ENCODE measurements at regions not wholly inside any gene's neighbourhood (a gene's known extent, or its start where the extent isn't known, plus 50 kb on each side); places are given as distances from the start of the nearest gene placed in this dataset.

DNA sequence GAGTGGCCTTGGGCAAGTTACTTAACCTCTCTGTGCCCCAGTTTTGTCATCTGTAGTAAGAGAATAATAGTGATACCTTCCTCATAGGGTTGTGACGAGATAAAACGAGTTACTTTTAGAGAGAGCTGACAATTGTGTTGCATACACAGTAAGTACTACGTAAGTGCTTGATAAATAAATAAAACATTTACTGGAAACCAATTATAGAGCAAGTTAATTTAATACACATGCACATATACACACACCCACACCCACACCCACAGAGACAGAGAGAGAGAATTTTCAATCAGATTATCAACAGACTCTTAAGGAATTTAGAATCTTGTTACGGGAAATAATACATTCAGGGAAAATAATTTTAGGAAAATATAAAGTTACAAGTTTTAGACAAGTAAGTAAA lies 1045.8 kb upstream of the TENM4 start:
- Mint-ChIP-seq H3K4me3 (no peak overlapping the region), H3K4me1 (ENCODE audit: low read depth) (no peaks in the 10 kb centered on the region), H3K36me3 (ENCODE audit: low read depth) (no peaks in the 10 kb centered on the region), H3K9me3 (peaks cover 43% of the 10 kb centered on the region), H3K27me3 (ENCODE audit: low read depth) (no peaks in the 10 kb centered on the region), H3K27ac (no peak overlapping the region)
- no peak for DNase-seq (ENCODE audit: low spot score)

DNA sequence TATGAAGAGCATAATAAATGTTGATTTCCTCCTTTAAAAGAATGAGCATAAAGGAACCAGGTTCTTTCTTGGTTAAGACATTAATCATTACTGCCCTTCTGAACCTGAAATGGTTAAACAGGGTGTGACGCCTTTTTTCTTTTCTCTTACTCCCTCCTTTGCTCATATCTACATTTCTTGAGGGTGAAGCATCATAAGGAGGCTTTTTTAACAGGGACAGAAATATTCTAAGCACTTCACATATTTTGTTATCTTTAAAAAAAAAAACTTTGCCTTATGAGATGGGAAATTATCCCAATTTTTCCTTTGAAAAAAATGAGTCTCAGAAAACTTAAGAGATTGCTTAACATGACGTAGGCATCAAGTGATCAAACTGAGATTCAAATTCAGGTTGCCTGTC lies 1036.3 kb upstream of the TENM4 start:
- Mint-ChIP-seq H3K4me1 (ENCODE audit: low read depth) (no peaks in the 10 kb centered on the region), H3K4me3 (no peak overlapping the region), H3K27ac (no peak overlapping the region), H3K27me3 (ENCODE audit: low read depth) (no peaks in the 10 kb centered on the region), H3K9me3 (peaks cover 24% of the 10 kb centered on the region), H3K36me3 (ENCODE audit: low read depth) (no peaks in the 10 kb centered on the region)
- no peak for DNase-seq (ENCODE audit: low spot score)

DNA sequence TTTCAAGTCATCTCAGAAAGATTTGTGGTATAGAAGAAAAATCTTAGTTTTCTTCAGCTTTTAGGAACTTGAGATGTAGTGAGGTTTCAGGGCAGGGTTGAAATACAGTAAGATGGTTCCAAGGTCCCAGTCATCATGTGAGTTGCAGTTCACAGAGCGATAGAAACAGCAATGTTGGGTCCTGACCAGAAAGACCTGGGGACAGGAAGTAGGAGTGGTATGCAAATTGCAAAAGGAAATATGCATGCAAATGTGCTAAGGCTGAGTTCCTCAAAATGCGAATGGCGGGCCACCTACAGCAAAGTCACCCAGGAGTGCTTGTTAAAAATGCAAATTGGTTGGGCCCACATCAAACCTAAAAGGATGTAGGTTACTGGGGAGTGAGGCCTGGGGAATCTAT lies 1032.7 kb upstream of the TENM4 start:
- Mint-ChIP-seq H3K4me1 (ENCODE audit: low read depth) (no peaks in the 10 kb centered on the region), H3K4me3 (no peak overlapping the region), H3K27ac (no peak overlapping the region), H3K27me3 (ENCODE audit: low read depth) (no peaks in the 10 kb centered on the region), H3K9me3 (peaks cover 30% of the 10 kb centered on the region), H3K36me3 (ENCODE audit: low read depth) (no peaks in the 10 kb centered on the region)
- DNase-seq (ENCODE audit: low spot score): no peak

DNA sequence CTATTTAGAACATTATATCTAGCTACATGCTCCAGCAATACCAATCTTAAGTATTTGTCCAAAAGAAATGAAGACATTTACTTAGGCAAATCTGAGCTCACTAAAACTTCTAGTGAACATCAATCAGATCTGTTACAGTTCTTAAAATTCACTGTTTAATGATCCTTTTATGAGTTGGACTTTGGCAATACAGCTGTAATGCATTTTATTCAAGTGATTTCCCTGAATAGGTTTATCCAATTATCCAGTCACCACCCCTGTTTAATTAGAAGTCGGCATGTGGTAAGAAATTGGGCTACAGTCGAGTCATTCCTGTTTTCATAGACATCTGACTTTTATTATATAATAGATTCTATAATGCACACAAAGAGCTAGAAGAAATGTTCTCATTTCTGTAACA lies 1029.0 kb upstream of the TENM4 start:
- Mint-ChIP-seq H3K4me1 (ENCODE audit: low read depth) (no peaks in the 10 kb centered on the region), H3K9me3 (peaks cover 49% of the 10 kb centered on the region), H3K27ac (no peak overlapping the region), H3K27me3 (ENCODE audit: low read depth) (no peaks in the 10 kb centered on the region), H3K4me3 (no peak overlapping the region), H3K36me3 (ENCODE audit: low read depth) (no peaks in the 10 kb centered on the region)
- no peak for DNase-seq (ENCODE audit: low spot score)

DNA sequence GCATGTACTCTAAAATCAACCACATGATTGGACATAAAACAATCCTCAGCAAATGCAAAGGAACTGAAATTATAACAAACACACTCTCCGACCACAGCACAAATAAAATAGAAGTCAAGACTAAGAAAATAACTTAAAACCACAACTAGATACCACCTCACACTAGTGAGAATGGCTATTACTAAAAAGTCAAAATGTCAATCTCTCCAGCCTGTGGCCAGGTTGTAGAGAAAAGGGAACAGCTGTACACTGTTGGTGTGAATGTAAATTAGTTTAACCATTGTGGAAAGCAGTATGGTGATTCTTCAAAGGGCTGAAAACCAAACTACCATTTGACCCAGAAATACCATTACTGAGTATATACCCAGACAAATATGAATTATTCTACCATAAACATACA lies 1025.7 kb upstream of the TENM4 start:
- no peak for DNase-seq (ENCODE audit: low spot score)
- H3K27ac Mint-ChIP-seq: no peak overlapping the region
- H3K27me3 Mint-ChIP-seq (ENCODE audit: low read depth): no peaks in the 10 kb centered on the region
- H3K4me1 Mint-ChIP-seq (ENCODE audit: low read depth): no peaks in the 10 kb centered on the region
- H3K9me3 Mint-ChIP-seq: peaks cover 43% of the 10 kb centered on the region
- no peaks in the 10 kb centered on the region for H3K36me3 Mint-ChIP-seq (ENCODE audit: low read depth)
- H3K4me3 Mint-ChIP-seq: no peak overlapping the region

DNA sequence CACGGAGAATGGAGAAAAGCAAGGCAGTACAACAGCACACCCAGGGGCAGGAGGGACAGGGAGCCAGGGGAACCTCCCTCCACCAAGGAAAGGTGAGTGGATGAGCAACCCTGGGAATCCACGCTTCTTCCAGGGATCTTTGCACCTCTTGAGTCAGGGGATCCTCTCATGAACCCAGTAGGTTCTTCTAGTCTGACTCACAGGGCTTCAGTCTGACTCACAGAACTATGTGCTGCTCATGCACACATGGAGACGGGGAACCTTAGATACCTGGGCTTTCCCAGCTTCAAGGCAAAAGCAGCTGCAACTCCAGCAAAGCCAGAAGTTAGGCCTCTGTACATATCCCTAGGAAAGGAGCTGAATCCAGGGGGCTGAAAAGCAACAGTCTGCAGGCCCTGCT lies 1021.4 kb upstream of the TENM4 start:
- H3K9me3 Mint-ChIP-seq: peaks cover 48% of the 10 kb centered on the region
- no peaks in the 10 kb centered on the region for H3K27me3 Mint-ChIP-seq (ENCODE audit: low read depth)
- H3K27ac Mint-ChIP-seq: no peak overlapping the region
- no peak overlapping the region for H3K4me3 Mint-ChIP-seq
- no peak for DNase-seq (ENCODE audit: low spot score)
- no peaks in the 10 kb centered on the region for H3K4me1 Mint-ChIP-seq (ENCODE audit: low read depth)
- H3K36me3 Mint-ChIP-seq (ENCODE audit: low read depth): no peaks in the 10 kb centered on the region

DNA sequence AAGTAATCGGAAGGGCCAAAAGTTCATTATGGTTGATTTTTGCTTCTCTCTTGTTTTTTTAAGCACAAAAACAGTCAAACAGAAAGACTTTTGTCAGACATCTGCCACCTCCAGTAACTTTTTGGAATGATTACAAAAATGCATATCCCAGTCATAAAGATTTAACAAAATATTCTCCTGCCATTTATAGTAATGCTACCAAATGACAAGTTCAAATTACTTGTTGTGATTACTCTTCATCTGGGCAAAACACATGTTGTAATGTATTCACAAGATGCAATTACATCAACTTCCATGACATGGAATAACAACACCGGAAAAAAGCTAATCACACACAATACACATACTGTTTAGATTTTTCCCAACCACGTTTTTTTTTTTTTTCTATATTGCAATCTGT lies 1017.5 kb upstream of the TENM4 start:
- no peak for DNase-seq (ENCODE audit: low spot score)

DNA sequence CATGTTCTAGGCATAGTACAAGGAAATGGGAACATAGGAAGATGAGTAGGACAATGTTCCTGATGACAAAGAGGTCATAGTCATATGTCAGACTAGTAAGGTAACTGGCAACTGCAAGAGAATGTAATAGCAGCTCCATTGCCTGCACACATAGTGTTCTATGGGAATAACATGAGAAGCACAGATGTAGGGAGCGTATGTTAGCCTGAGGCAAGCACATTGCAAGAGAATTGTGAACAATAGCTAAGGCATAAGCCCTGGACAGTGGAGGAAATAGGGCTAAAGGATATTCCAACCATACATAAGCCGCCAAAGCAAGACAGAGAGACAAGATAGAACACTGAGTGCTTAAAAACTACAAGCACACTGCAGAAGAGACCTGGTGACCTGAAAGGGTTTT lies 1017.0 kb upstream of the TENM4 start:
- Mint-ChIP-seq H3K4me3 (no peak overlapping the region), H3K27ac (no peak overlapping the region), H3K27me3 (ENCODE audit: low read depth) (no peaks in the 10 kb centered on the region), H3K9me3 (peaks cover 24% of the 10 kb centered on the region), H3K36me3 (ENCODE audit: low read depth) (no peaks in the 10 kb centered on the region), H3K4me1 (ENCODE audit: low read depth) (no peaks in the 10 kb centered on the region)
- DNase-seq (ENCODE audit: low spot score): no peak

More for the DNA sequence above, 1017.5 kb upstream of the TENM4 start:
- H3K27ac Mint-ChIP-seq: no peak overlapping the region
- no peaks in the 10 kb centered on the region for H3K36me3 Mint-ChIP-seq (ENCODE audit: low read depth)
- no peaks in the 10 kb centered on the region for H3K27me3 Mint-ChIP-seq (ENCODE audit: low read depth)
- H3K9me3 Mint-ChIP-seq: peaks cover 25% of the 10 kb centered on the region
- H3K4me3 Mint-ChIP-seq: no peak overlapping the region
- no peaks in the 10 kb centered on the region for H3K4me1 Mint-ChIP-seq (ENCODE audit: low read depth)

DNA sequence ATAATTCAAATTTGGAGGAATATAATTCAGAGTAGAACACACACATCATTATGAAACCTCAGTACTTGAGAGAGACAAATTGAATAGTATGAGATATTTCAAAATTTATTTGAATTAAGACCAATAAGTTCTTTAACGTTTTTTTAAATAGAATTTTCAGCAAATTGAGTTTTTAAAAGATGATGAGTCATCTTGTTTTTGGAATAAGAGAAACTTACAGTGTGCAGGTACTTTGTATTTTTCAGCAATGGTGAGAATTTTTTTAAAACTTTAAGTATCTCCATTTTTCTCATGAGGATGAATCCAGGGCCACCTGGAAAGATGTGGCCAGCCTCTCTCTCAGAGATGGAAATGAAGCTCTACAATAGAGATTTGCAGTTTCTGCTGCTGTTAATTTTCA lies 1015.0 kb upstream of the TENM4 start:
- no peak for DNase-seq (ENCODE audit: low spot score)
- Mint-ChIP-seq H3K4me1 (ENCODE audit: low read depth) (no peaks in the 10 kb centered on the region), H3K36me3 (ENCODE audit: low read depth) (no peaks in the 10 kb centered on the region), H3K27ac (no peak overlapping the region), H3K27me3 (ENCODE audit: low read depth) (no peaks in the 10 kb centered on the region), H3K4me3 (no peak overlapping the region), H3K9me3 (peaks cover 28% of the 10 kb centered on the region)

DNA sequence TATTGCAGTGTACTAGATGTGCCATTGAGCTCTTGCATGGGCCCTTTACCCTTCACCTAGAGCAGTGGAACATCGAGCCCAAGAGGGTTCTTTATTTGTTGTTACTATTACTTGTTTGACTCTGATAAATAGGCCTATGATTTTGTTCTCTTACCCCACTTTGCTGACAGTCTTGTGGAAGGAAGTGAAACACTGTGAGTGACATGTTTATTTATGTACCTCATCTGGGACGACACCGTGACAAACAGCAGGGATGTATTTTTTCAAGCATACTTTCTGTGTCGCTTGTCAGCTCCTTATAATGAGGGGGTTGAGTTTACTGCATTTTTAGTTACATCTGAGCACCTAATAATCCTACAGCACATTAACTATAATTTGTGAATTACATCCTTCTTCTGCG lies 1010.3 kb upstream of the TENM4 start:
- Mint-ChIP-seq H3K36me3 (ENCODE audit: low read depth) (no peaks in the 10 kb centered on the region), H3K9me3 (peaks cover 34% of the 10 kb centered on the region), H3K27me3 (ENCODE audit: low read depth) (no peaks in the 10 kb centered on the region), H3K4me1 (ENCODE audit: low read depth) (no peaks in the 10 kb centered on the region), H3K27ac (no peak overlapping the region), H3K4me3 (no peak overlapping the region)
- DNase-seq (ENCODE audit: low spot score): no peak

DNA sequence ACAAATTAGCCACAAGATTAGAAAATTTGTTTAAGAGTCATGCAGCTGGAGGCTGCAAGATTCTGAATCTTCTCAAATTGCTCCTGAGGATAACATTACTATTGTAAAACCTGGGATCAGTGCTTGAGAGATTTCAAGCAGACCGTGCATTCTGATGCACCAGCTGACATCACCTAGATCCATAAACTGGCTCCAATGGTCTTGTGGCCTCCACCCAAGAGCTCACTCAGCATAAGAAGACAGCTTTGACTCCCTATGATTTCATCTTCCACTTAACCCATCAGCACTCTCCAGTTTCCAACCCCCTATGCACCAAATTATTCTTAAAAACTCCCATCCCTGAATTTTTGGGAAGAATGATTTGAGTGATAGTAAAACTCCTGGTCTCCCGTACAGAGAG lies 1007.9 kb upstream of the TENM4 start:
- H3K4me3 Mint-ChIP-seq: no peak overlapping the region
- no peaks in the 10 kb centered on the region for H3K4me1 Mint-ChIP-seq (ENCODE audit: low read depth)
- H3K36me3 Mint-ChIP-seq (ENCODE audit: low read depth): no peaks in the 10 kb centered on the region
- H3K27ac Mint-ChIP-seq: no peak overlapping the region
- H3K9me3 Mint-ChIP-seq: peaks cover 34% of the 10 kb centered on the region
- no peak for DNase-seq (ENCODE audit: low spot score)
- H3K27me3 Mint-ChIP-seq (ENCODE audit: low read depth): no peaks in the 10 kb centered on the region

DNA sequence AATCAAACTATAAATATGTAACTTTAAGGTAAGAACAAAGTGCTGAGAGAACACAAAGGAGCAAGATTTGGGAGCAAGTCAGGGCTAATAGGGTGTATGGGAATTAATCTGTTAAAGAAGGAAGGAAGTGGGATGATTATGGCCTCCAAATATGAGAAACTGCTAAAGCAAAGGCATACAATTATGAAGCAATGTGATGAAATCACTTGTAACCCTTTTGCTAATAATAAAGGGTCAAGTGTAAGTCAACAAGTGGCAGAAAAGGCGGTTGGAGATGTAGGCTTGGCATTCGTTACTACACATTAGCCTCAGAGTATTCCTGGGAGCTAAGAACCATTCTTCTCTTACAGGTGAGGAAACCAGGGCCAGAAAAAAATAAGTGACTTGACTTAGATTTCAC lies 1002.3 kb upstream of the TENM4 start:
- no peak overlapping the region for H3K4me3 Mint-ChIP-seq
- peaks cover 29% of the 10 kb centered on the region for H3K9me3 Mint-ChIP-seq
- H3K27ac Mint-ChIP-seq: no peak overlapping the region
- no peaks in the 10 kb centered on the region for H3K36me3 Mint-ChIP-seq (ENCODE audit: low read depth)
- H3K4me1 Mint-ChIP-seq (ENCODE audit: low read depth): no peaks in the 10 kb centered on the region
- no peaks in the 10 kb centered on the region for H3K27me3 Mint-ChIP-seq (ENCODE audit: low read depth)
- DNase-seq (ENCODE audit: low spot score): no peak

DNA sequence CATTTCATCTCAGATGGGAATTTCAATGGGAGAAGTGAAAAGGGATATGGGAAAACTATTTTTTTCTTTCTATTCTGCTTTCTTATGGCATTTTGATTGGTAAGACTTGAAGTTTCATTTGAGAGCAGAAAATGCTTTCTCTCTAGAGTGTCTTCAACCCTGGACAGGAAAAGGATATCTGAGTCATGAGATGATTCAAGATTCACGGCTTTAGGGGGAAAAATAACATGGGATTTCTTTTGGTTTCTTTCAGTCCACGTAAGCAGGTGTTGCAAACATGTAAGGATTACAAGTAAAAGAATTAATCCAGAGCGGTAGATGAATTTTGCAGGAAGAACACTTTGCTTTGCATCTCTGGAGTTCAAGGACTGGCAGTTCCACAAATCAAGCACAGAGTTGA lies 1001.0 kb upstream of the TENM4 start:
- Mint-ChIP-seq H3K4me3 (no peak overlapping the region), H3K27ac (no peak overlapping the region), H3K4me1 (ENCODE audit: low read depth) (no peaks in the 10 kb centered on the region), H3K9me3 (peaks cover 26% of the 10 kb centered on the region), H3K36me3 (ENCODE audit: low read depth) (no peaks in the 10 kb centered on the region), H3K27me3 (ENCODE audit: low read depth) (no peaks in the 10 kb centered on the region)
- DNase-seq (ENCODE audit: low spot score): no peak

DNA sequence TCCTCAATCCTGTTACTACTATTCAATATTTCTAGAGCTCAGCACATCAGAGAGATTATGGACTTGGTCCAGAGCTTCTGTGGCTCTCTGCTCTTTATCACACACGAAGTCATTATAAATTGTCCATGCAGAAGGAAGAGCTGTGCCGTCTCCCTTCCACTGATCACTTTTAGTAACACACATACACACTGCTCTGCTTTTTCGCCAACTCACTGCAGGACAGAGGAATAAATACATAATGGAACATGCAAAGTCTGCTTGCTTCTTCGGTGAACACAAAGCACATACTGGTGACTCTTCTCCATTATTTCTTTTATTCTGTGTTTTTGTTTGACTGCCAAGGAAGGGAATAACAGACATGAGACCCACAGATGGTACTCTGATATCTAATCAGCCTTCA lies 1000.0 kb upstream of the TENM4 start:
- Mint-ChIP-seq H3K4me3 (no peak overlapping the region), H3K9me3 (peaks cover 17% of the 10 kb centered on the region), H3K27ac (no peak overlapping the region), H3K27me3 (ENCODE audit: low read depth) (no peaks in the 10 kb centered on the region), H3K36me3 (ENCODE audit: low read depth) (no peaks in the 10 kb centered on the region), H3K4me1 (ENCODE audit: low read depth) (no peaks in the 10 kb centered on the region)
- no peak for DNase-seq (ENCODE audit: low spot score)

DNA sequence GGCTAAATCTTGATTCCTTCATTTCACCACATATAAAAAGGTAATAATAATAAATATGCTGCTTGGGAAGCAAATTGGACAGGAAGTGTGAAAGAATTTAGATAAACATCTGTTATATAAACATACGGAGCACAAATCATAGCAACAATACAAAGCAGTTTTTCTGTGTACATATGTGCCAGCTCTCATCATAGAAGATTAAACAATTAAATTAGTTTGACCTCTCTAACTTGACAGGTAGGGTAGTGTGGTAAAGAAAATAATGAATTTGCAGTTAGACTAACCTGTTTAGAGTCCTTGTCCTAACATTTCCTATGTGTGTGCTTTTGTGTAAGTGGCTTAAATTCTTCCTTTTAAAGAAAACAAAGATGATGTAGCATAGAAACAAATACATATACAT lies 995.7 kb upstream of the TENM4 start:
- no peaks in the 10 kb centered on the region for H3K27me3 Mint-ChIP-seq (ENCODE audit: low read depth)
- no peak overlapping the region for H3K27ac Mint-ChIP-seq
- no peak overlapping the region for H3K4me3 Mint-ChIP-seq
- H3K9me3 Mint-ChIP-seq: peaks cover 36% of the 10 kb centered on the region
- no peak for DNase-seq (ENCODE audit: low spot score)
- H3K4me1 Mint-ChIP-seq (ENCODE audit: low read depth): no peaks in the 10 kb centered on the region
- H3K36me3 Mint-ChIP-seq (ENCODE audit: low read depth): no peaks in the 10 kb centered on the region

DNA sequence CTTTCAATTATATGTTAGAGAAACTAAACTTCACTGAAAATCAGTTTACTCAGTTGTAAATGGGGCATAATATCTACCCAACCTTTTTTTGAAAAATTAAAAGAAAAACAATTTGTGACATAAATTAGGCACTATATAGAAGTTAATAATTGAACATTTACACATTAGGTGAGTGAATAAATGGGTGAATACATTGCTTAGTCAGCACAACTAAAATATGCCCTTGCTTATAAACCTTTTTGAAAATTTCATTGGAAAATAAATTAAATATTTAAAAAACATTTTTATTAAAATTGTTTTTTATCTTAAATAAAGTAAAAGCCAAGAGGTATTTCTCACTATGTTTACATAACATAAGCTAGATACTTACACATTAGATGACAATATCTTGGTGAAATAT lies 994.5 kb upstream of the TENM4 start:
- DNase-seq (ENCODE audit: low spot score): no peak
- no peak overlapping the region for H3K27ac Mint-ChIP-seq
- no peaks in the 10 kb centered on the region for H3K27me3 Mint-ChIP-seq (ENCODE audit: low read depth)
- no peaks in the 10 kb centered on the region for H3K36me3 Mint-ChIP-seq (ENCODE audit: low read depth)
- H3K4me1 Mint-ChIP-seq (ENCODE audit: low read depth): no peaks in the 10 kb centered on the region
- H3K4me3 Mint-ChIP-seq: no peak overlapping the region
- peaks cover 36% of the 10 kb centered on the region for H3K9me3 Mint-ChIP-seq

All from T-helper 2 cell treated with Interferon-gamma antibody and Interleukin-4, amounts not matched to agents 5 μg/mL and 100 μg/mL, for 36 hours (primary cell).